PFSK-1 (cell line): ENCODE measurements at regions not wholly inside any gene's neighbourhood (a gene's known extent, or its start where the extent isn't known, plus 50 kb on each side); places are given as distances from the start of the nearest gene placed in this dataset.

Source experiments
- POLR2AphosphoS5 ChIP-seq: IDR thresholded peaks from 2 replicates; pipeline ENCODE4 v1.6.1; 2012; ENCODE audit warnings: low read depth, mild to moderate bottlenecking, control low read depth, low read length, moderate library complexity
- REST ChIP-seq, 2 experiments: IDR thresholded peaks; 2 replicates each; pipeline versions ENCODE4 v1.6.1 to v1.8.0; 2011 to 2012; ENCODE audit warnings: low read depth in 2 of 2, low read length in 2 of 2, control low read depth in 1 of 2, inconsistent platforms in 1 of 2, mild to moderate bottlenecking in 1 of 2, moderate library complexity in 1 of 2; ENCODE audit not compliant: insufficient read depth in 1 of 2
- SIN3A ChIP-seq: IDR thresholded peaks from 2 replicates; pipeline ENCODE4 v1.6.1; 2012; ENCODE audit warnings: mild to moderate bottlenecking, low read length, moderate library complexity, borderline replicate concordance; ENCODE audit not compliant: insufficient read depth
- TAF1 ChIP-seq: IDR thresholded peaks from 2 replicates; pipeline ENCODE4 v1.6.1; 2012; ENCODE audit warnings: low read length, control low read depth, borderline replicate concordance; ENCODE audit not compliant: insufficient read depth

GRCh38 chr2:56684327-56684726, 500.5 kb downstream of the CCDC85A start:
- TF ChIP-seq POLR2AphosphoS5 (no peak), REST (IDR thresholded peaks at IDR 0.05; ENCODE audit: insufficient read depth in 1 of 2, low read depth in 2 of 2, low read length in 2 of 2) (no peak), SIN3A (no peak), TAF1 (no peak)
